Neuronal stem cell (in vitro differentiated cells): ENCODE measurements at regions not wholly inside any gene's neighbourhood (a gene's known extent, or its start where the extent isn't known, plus 50 kb on each side); places are given as distances from the start of the nearest gene placed in this dataset.

Source experiments
- DNase-seq: peaks from one replicate; pipeline ENCODE4 v3.0.0-alpha.2; 2013; ENCODE audit warnings: low spot score
- H2AFZ ChIP-seq: one replicate; pipeline ENCODE4 v1.6.1; 2013; ENCODE audit warnings: mild to moderate bottlenecking, low read length, inconsistent platforms
- H2AK5ac ChIP-seq: 2 replicates; pipeline ENCODE4 v1.6.1; 2013; ENCODE audit warnings: low read depth, mild to moderate bottlenecking, inconsistent platforms, low read length, moderate library complexity, mixed read lengths
- H2BK120ac ChIP-seq: 2 replicates; pipeline ENCODE4 v1.6.1; 2013; ENCODE audit warnings: low read depth, mild to moderate bottlenecking, inconsistent platforms, low read length, moderate library complexity, mixed read lengths
- H2BK12ac ChIP-seq: one replicate; pipeline ENCODE4 v1.6.1; 2013; ENCODE audit warnings: low read length, inconsistent platforms
- H2BK15ac ChIP-seq: 2 replicates; pipeline ENCODE4 v1.6.1; 2013; ENCODE audit warnings: mild to moderate bottlenecking, low read length, inconsistent platforms, mixed read lengths
- H2BK5ac ChIP-seq: one replicate; pipeline ENCODE4 v1.6.1; 2013; ENCODE audit warnings: inconsistent platforms, mild to moderate bottlenecking, low read length, moderate library complexity
- H3K14ac ChIP-seq: one replicate; pipeline ENCODE4 v1.6.1; 2013; ENCODE audit warnings: low read length, inconsistent platforms
- H3K18ac ChIP-seq: 2 replicates; pipeline ENCODE4 v1.6.1; 2013; ENCODE audit warnings: low read length, inconsistent platforms
- H3K23ac ChIP-seq: 2 replicates; pipeline ENCODE4 v1.6.1; 2013; ENCODE audit warnings: low read depth, mild to moderate bottlenecking, mixed read lengths, low read length, inconsistent platforms; ENCODE audit not compliant: poor library complexity
- H3K27ac ChIP-seq: replicated peaks from 3 replicates; pipeline ENCODE4 v1.5.1; 2013; ENCODE audit warnings: low read length, inconsistent platforms
- H3K27me3 ChIP-seq, 3 experiments: 2 replicates each; pipeline ENCODE4 v1.6.1; 2013; ENCODE audit warnings: low read length in 3 of 3, mild to moderate bottlenecking in 2 of 3, inconsistent platforms in 1 of 3, low read depth in 1 of 3, mixed read lengths in 1 of 3, moderate library complexity in 1 of 3; ENCODE audit not compliant: control insufficient read depth in 3 of 3, insufficient read depth in 3 of 3
- H3K36me3 ChIP-seq, 2 donors: replicated peaks in 1 of 2; 2 replicates each; pipeline ENCODE4 v1.6.1; 2013; ENCODE audit warnings: low read length in 2 of 2; ENCODE audit not compliant: control insufficient read depth in 2 of 2, insufficient read depth in 2 of 2
- H3K4ac ChIP-seq: 2 replicates; pipeline ENCODE4 v1.6.1; 2013; ENCODE audit warnings: inconsistent platforms, mild to moderate bottlenecking, low read length, moderate library complexity
- H3K4me1 ChIP-seq, 2 donors: 1 replicate in 1 of 2; 2 replicates in 1 of 2; pipeline ENCODE4 v1.6.1; 2013; ENCODE audit warnings: low read length in 2 of 2, low read depth in 1 of 2; ENCODE audit not compliant: control insufficient read depth in 2 of 2, insufficient read depth in 1 of 2
- H3K4me2 ChIP-seq: one replicate; pipeline ENCODE4 v1.6.1; 2013; ENCODE audit warnings: mild to moderate bottlenecking, low read length, inconsistent platforms; ENCODE audit not compliant: insufficient read depth, poor library complexity, severe bottlenecking
- H3K4me3 ChIP-seq, 2 donors: 2 replicates each; pipeline ENCODE4 v1.5.1; 2013; ENCODE audit warnings: low read length in 2 of 2, mild to moderate bottlenecking in 2 of 2, inconsistent platforms in 1 of 2, moderate library complexity in 1 of 2
- H3K79me1 ChIP-seq: one replicate; pipeline ENCODE4 v1.6.1; 2013; ENCODE audit warnings: low read depth, mild to moderate bottlenecking, inconsistent platforms, low read length, moderate library complexity
- H3K9ac ChIP-seq: one replicate; pipeline ENCODE4 v1.6.1; 2013; ENCODE audit warnings: mild to moderate bottlenecking, low read depth, low read length, inconsistent platforms; ENCODE audit not compliant: poor library complexity
- H3K9me3 ChIP-seq, 2 donors: replicated peaks in 1 of 2; 2 replicates each; pipeline versions ENCODE3 to v1.6.1; 2013; ENCODE audit warnings: low read length in 2 of 2, mild to moderate bottlenecking in 2 of 2, inconsistent platforms in 1 of 2, low read depth in 1 of 2, mixed read lengths in 1 of 2, moderate library complexity in 1 of 2; ENCODE audit not compliant: control insufficient read depth in 2 of 2, insufficient read depth in 1 of 2
- H4K8ac ChIP-seq: one replicate; pipeline ENCODE4 v1.6.1; 2013; ENCODE audit warnings: low read depth, mild to moderate bottlenecking, inconsistent platforms, low read length, moderate library complexity
- H4K91ac ChIP-seq: one replicate; pipeline ENCODE4 v1.6.1; 2013; ENCODE audit warnings: low read length, low read depth, mild to moderate bottlenecking, inconsistent platforms; ENCODE audit not compliant: poor library complexity
- WGBS, 2 donors: extraction: QIAGEN DNeasy Blood & Tissue Kit; methylation state at CpG; one replicate each; pipeline ENCODE4 v1.1.7; 2013; ENCODE audit warnings: missing lambda C conversion rate in 2 of 2, mixed read lengths in 1 of 2; ENCODE audit not compliant: insufficient read length in 2 of 2, insufficient replicate concordance in 1 of 2; ENCODE audit errors: extremely low coverage in 2 of 2; 5-methylcytosine and 5-hydroxymethylcytosine counted together

- Histone ChIP-seq H4K8ac (no peak overlapping the region), H2BK15ac (no peak overlapping the region), H3K4ac (no peak overlapping the region), H3K36me3 (no peaks in the 10 kb centered on the region), H3K4me3 (no peak overlapping the region), H3K79me1 (no peaks in the 10 kb centered on the region), H3K4me1 (peaks cover 0 to 2% of the 10 kb centered on the region in 2 donors), H2BK5ac (no peak overlapping the region), H3K9ac (no peak overlapping the region), H3K27me3 (no peaks in the 10 kb centered on the region), H3K23ac (no peak overlapping the region), H3K14ac (no peak overlapping the region), H2BK12ac (no peak overlapping the region), H2BK120ac (no peak overlapping the region), H3K18ac (no peak overlapping the region), H2AK5ac (no peak overlapping the region), H2AFZ (no peak overlapping the region), H4K91ac (no peak overlapping the region), H3K4me2 (no peak overlapping the region), H3K9me3 (no peaks in the 10 kb centered on the region), H3K27ac (no peak overlapping the region)
- no peak for DNase-seq
- no CpG with 5 or more reads among the region's 2 CpGs for WGBS, 2 donors
Observed at GRCh38 chr13:76418404-76418803, 467.8 kb downstream of the KCTD12 start.

DNA sequence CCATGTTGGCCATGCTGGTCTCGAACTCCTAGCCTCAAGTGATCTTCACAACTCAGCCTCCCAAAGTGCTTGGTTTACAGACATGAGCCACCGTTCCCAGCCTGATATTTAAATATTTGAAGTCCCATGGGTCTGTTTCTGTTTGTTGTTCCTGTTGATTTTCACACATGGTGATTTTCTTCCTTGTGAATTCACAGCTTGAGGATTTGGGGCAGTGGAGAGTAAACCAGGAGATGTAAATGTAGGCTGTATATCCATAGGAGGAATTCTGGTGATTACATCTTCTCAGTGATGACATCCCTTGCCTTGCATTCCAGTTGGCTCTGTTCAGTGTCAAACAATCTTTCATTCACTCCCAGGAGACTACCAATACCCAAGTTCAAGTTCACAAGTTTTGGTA is 471.9 kb downstream of the KCTD12 start:
- WGBS, 2 donors: no CpG with 5 or more reads among the region's 2 CpGs
- DNase-seq: no peak

GRCh38 chr13:76406243-76406642 is 480.0 kb downstream of the KCTD12 start:
- no peak overlapping the region for H3K23ac ChIP-seq
- H3K9ac ChIP-seq: no peak overlapping the region
- no peaks in the 10 kb centered on the region for H3K4me1 ChIP-seq
- no peaks in the 10 kb centered on the region for H3K36me3 ChIP-seq
- no peak overlapping the region for H3K14ac ChIP-seq
- H4K8ac ChIP-seq: no peak overlapping the region
- no peak overlapping the region for H3K27ac ChIP-seq
- no peak overlapping the region for H2BK12ac ChIP-seq
- H4K91ac ChIP-seq: no peak overlapping the region
- H3K9me3 ChIP-seq: no peaks in the 10 kb centered on the region
- H3K4me3 ChIP-seq: no peak overlapping the region
- H2AK5ac ChIP-seq: no peak overlapping the region
- no peak overlapping the region for H3K18ac ChIP-seq
- no peak overlapping the region for H2BK120ac ChIP-seq
- H3K79me1 ChIP-seq: no peaks in the 10 kb centered on the region
- no peak overlapping the region for H2BK5ac ChIP-seq
- H3K4me2 ChIP-seq: no peak overlapping the region
- H3K27me3 ChIP-seq: no peaks in the 10 kb centered on the region
- H3K4ac ChIP-seq: no peak overlapping the region
- no peak for DNase-seq
- no peak overlapping the region for H2BK15ac ChIP-seq
- H2AFZ ChIP-seq: no peak overlapping the region

More for the DNA sequence above, 471.9 kb downstream of the KCTD12 start:
- Histone ChIP-seq H3K23ac (no peak overlapping the region), H2BK15ac (no peak overlapping the region), H4K91ac (no peak overlapping the region), H3K4me2 (no peak overlapping the region), H2BK120ac (no peak overlapping the region), H3K9me3 (no peaks in the 10 kb centered on the region), H3K27ac (no peak overlapping the region), H4K8ac (no peak overlapping the region), H3K4ac (no peak overlapping the region), H3K14ac (no peak overlapping the region), H2AFZ (no peak overlapping the region), H2BK12ac (no peak overlapping the region), H3K18ac (no peak overlapping the region), H3K4me1 (peaks cover 0 to 2% of the 10 kb centered on the region in 2 donors), H3K36me3 (no peaks in the 10 kb centered on the region), H2AK5ac (no peak overlapping the region), H2BK5ac (no peak overlapping the region), H3K27me3 (no peaks in the 10 kb centered on the region), H3K4me3 (no peak overlapping the region), H3K9ac (no peak overlapping the region), H3K79me1 (no peaks in the 10 kb centered on the region)

- H4K8ac ChIP-seq: no peak overlapping the region
- no peak overlapping the region for H3K27ac ChIP-seq
- no peak for DNase-seq
- H2AFZ ChIP-seq: no peak overlapping the region
- no peaks in the 10 kb centered on the region for H3K79me1 ChIP-seq
- no peak overlapping the region for H2BK120ac ChIP-seq
- no peak overlapping the region for H2BK12ac ChIP-seq
- H3K4me3 ChIP-seq: no peak overlapping the region
- no peaks in the 10 kb centered on the region for H3K36me3 ChIP-seq
- H3K4me1 ChIP-seq: peaks cover 0 to 1% of the 10 kb centered on the region in 2 donors
- WGBS, 2 donors: no CpG with 5 or more reads among the region's 1 CpG
- no peak overlapping the region for H3K4me2 ChIP-seq
- no peak overlapping the region for H3K4ac ChIP-seq
- H3K27me3 ChIP-seq: no peaks in the 10 kb centered on the region
- H3K14ac ChIP-seq: no peak overlapping the region
- no peak overlapping the region for H3K9ac ChIP-seq
- H3K23ac ChIP-seq: no peak overlapping the region
- H3K9me3 ChIP-seq: no peaks in the 10 kb centered on the region
- no peak overlapping the region for H2BK5ac ChIP-seq
- no peak overlapping the region for H2BK15ac ChIP-seq
- H3K18ac ChIP-seq: no peak overlapping the region
- H2AK5ac ChIP-seq: no peak overlapping the region
- H4K91ac ChIP-seq: no peak overlapping the region
Observed at GRCh38 chr13:76398425-76398824, 487.8 kb downstream of the KCTD12 start.
